ENCODE measurements at regions not wholly inside any gene's neighbourhood (a gene's known extent, or its start where the extent isn't known, plus 50 kb on each side); places are given as distances from the start of the nearest gene placed in this dataset.

DNA sequence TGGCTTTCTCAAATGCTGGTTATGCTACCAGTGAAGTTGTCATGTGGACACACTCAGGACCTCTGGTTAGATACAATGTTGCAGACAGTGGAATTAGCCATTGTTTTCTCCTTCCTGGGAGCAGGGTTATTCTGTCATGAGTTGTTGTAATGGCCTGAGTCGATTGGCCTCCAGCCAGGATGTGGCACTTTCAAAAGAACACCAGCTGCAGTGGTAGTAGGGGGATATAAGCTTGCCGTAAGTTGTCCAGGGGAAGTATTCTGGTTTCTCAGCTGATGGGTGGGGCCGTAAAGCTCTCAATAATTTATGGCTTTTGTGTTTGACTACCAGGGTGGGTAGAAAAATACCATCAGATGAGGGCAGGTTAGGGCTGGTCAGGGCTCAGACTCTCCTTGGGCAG is 697.5 kb upstream of the GNPDA2 start:
- TF ChIP-seq, protein P1, sequence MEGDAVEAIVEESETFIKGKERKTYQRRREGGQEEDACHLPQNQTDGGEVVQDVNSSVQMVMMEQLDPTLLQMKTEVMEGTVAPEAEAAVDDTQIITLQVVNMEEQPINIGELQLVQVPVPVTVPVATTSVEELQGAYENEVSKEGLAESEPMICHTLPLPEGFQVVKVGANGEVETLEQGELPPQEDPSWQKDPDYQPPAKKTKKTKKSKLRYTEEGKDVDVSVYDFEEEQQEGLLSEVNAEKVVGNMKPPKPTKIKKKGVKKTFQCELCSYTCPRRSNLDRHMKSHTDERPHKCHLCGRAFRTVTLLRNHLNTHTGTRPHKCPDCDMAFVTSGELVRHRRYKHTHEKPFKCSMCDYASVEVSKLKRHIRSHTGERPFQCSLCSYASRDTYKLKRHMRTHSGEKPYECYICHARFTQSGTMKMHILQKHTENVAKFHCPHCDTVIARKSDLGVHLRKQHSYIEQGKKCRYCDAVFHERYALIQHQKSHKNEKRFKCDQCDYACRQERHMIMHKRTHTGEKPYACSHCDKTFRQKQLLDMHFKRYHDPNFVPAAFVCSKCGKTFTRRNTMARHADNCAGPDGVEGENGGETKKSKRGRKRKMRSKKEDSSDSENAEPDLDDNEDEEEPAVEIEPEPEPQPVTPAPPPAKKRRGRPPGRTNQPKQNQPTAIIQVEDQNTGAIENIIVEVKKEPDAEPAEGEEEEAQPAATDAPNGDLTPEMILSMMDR (IDR thresholded peaks at IDR 0.05), result no peak
- TF ChIP-seq POLR2A (IDR thresholded peaks at IDR 0.05), result no peak

Measured in right lobe of liver (tissue), 4 donors.